ENCODE measurements at regions not wholly inside any gene's neighbourhood (a gene's known extent, or its start where the extent isn't known, plus 50 kb on each side); places are given as distances from the start of the nearest gene placed in this dataset.
"Not testable (repeated sequence)": the region's sequence is repeated elsewhere in the genome, so short reads cannot be mapped to it uniquely, and the experiment has no call there.

DNA sequence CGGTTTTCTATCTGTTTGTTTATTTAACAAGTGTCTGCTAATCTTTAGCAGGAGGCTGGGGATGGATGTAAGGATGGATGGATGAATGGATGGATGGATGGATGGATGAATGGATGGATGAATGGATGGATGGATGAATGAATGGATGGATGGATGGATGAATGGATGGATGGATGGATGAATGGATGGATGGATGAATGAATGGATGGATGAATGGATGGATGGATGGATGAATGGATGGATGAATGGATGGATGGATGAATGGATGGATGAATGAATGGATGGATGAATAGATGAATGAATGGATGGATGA, 310.7 kb downstream of the FOXL1 start:
- TF ChIP-seq CTCF (IDR thresholded peaks at IDR 0.05); POLR2AphosphoS5 (IDR thresholded peaks at IDR 0.05; ENCODE audit: insufficient read depth in 1 of 2, low read depth in 1 of 2): not testable (repeated sequence)

Data from vagina (tissue), 2 donors.